K562 (cell line): ENCODE measurements at regions not wholly inside any gene's neighbourhood (a gene's known extent, or its start where the extent isn't known, plus 50 kb on each side); places are given as distances from the start of the nearest gene placed in this dataset.
"Not testable (repeated sequence)": the region's sequence is repeated elsewhere in the genome, so short reads cannot be mapped to it uniquely, and the experiment has no call there.

Experiments
- ATAC-seq: fragments of 200-7000 bp; cut with Tn5 transposase; 3 replicates; pipeline ENCODE4 v1.9.1; 2020; ENCODE audit warnings: moderate library complexity
- BruUV-seq: library from RNA; stranded (reverse); fragments of 400-500 nt; replicated peaks from 2 replicates; lab custom pipeline; 2021; lab: Mats Ljungman, UMichigan
- CTCF ChIA-PET: fragments of 300-600 bp; formaldehyde crosslinking; extraction: SDS; loops from one replicate; lab custom pipeline; 2021; ENCODE audit warnings: low intra/inter-chr PET ratio; lab: Yijun Ruan, JAX
- POLR2A ChIA-PET: fragments of 300-600, 350-650 bp; sonication (Branson Sonifier 250); formaldehyde crosslinking; extraction: SDS; loops from one replicate; lab custom pipeline; 2021; ENCODE audit warnings: antibody characterized with exemption, inconsistent platforms; lab: Yijun Ruan, JAX
- DNase-seq, 4 experiments: peaks; one replicate each; pipeline versions ENCODE4 v3.0.0 to v3.0.0-alpha.2; 2011 to 2018; ENCODE audit warnings: low spot score in 3 of 4, mixed read lengths in 3 of 4; ENCODE audit errors: extremely low read depth in 1 of 4
- FAIRE-seq: peaks from 2 replicates; lab custom pipeline; 2011; peaks lifted over from hg19 to GRCh38; lab: Jason Lieb, UNC
- H2AFZ ChIP-seq: 2 replicates; pipeline ENCODE4 v1.6.0; 2011; ENCODE audit warnings: low read depth, low read length, control low read depth, inconsistent platforms
- H3K27ac ChIP-seq: fragments of 200-600 bp; 3 replicates; pipeline ENCODE4 v1.8.0; 2011; ENCODE audit warnings: low read depth, mild to moderate bottlenecking, control low read depth, inconsistent platforms, low read length, moderate library complexity, mixed read lengths; ENCODE audit errors: extremely low read depth
- H3K27me3 ChIP-seq, 2 experiments: fragments of 300-600 bp in 1 of 2; 2 replicates in 1 of 2; 3 replicates in 1 of 2; pipeline versions ENCODE4 v1.6.0 to v1.8.0; 2011; ENCODE audit warnings: inconsistent platforms in 2 of 2, low read length in 2 of 2, mild to moderate bottlenecking in 1 of 2, mixed read lengths in 1 of 2, moderate library complexity in 1 of 2; ENCODE audit not compliant: control insufficient read depth in 2 of 2, insufficient read depth in 2 of 2
- H3K36me3 ChIP-seq: fragments of 300-600 bp; 3 replicates; pipeline ENCODE4 v1.8.0; 2011; ENCODE audit warnings: mild to moderate bottlenecking, low read length, inconsistent platforms; ENCODE audit not compliant: control insufficient read depth, insufficient read depth
- H3K4me1 ChIP-seq, 2 experiments: fragments of 200-600 bp in 1 of 2; replicated peaks in 1 of 2; 2 replicates in 1 of 2; 3 replicates in 1 of 2; pipeline versions ENCODE4 v1.5.1 to v1.8.0; 2011; ENCODE audit warnings: inconsistent platforms in 2 of 2, low read length in 2 of 2, mild to moderate bottlenecking in 1 of 2, mixed read lengths in 1 of 2, moderate library complexity in 1 of 2; ENCODE audit not compliant: control insufficient read depth in 2 of 2, insufficient read depth in 2 of 2
- H3K4me2 ChIP-seq: 2 replicates; pipeline ENCODE4 v1.6.1; 2011; ENCODE audit warnings: low read length, control low read depth, inconsistent platforms, mixed read lengths; ENCODE audit not compliant: insufficient read depth
- H3K4me3 ChIP-seq: fragments of 200-600 bp; sonication (generic), shearing (Covaris generic); 2 replicates; pipeline ENCODE4 v1.5.1; 2016; ENCODE audit warnings: control low read depth, inconsistent platforms
- H3K79me2 ChIP-seq: fragments of 200-600 bp; 3 replicates; pipeline ENCODE4 v1.8.0; 2011; ENCODE audit warnings: low read length, inconsistent platforms; ENCODE audit not compliant: control insufficient read depth, insufficient read depth
- H3K9ac ChIP-seq, 2 experiments: 2 replicates each; pipeline versions ENCODE4 v1.6.0 to v1.6.1; 2011; ENCODE audit warnings: low read depth in 2 of 2, low read length in 2 of 2, control low read depth in 1 of 2, inconsistent platforms in 1 of 2, mild to moderate bottlenecking in 1 of 2, mixed read lengths in 1 of 2; ENCODE audit not compliant: insufficient read depth in 1 of 2
- H3K9me1 ChIP-seq: one replicate; pipeline ENCODE4 v1.6.0; 2011; ENCODE audit warnings: inconsistent platforms, mild to moderate bottlenecking, low read length, moderate library complexity; ENCODE audit not compliant: control insufficient read depth, insufficient read depth
- H3K9me3 ChIP-seq: replicated peaks from 2 replicates; pipeline ENCODE4 v1.5.1; 2011; ENCODE audit warnings: low read depth, low read length, inconsistent platforms; ENCODE audit not compliant: control insufficient read depth, insufficient read depth
- H4K20me1 ChIP-seq: replicated peaks from 2 replicates; pipeline ENCODE4 v1.6.1; 2011; ENCODE audit warnings: low read length, inconsistent platforms, mixed read lengths; ENCODE audit not compliant: control insufficient read depth, insufficient read depth
- WGBS: fragments of 100-300 bp; shearing (Covaris generic); methylation state at CpG from one replicate; pipeline ENCODE4 v1.1.6; 2016; ENCODE audit warnings: low coverage, mixed read lengths; ENCODE audit not compliant: insufficient coverage; ENCODE audit errors: missing lambda C conversion rate; 5-methylcytosine and 5-hydroxymethylcytosine counted together
- in situ Hi-C: fragments of 300-500 bp; cut with MboI; formaldehyde crosslinking; loops from 4 replicates; pipeline ENCODE4 v1.15.0; 2018; ENCODE audit warnings: inconsistent platforms, mixed read lengths
- intact Hi-C: fragments of 100-400 bp; cut with micrococcal nuclease; formaldehyde crosslinking; loops from 2 replicates; pipeline ENCODE4 v1.14.2; 2022

DNA sequence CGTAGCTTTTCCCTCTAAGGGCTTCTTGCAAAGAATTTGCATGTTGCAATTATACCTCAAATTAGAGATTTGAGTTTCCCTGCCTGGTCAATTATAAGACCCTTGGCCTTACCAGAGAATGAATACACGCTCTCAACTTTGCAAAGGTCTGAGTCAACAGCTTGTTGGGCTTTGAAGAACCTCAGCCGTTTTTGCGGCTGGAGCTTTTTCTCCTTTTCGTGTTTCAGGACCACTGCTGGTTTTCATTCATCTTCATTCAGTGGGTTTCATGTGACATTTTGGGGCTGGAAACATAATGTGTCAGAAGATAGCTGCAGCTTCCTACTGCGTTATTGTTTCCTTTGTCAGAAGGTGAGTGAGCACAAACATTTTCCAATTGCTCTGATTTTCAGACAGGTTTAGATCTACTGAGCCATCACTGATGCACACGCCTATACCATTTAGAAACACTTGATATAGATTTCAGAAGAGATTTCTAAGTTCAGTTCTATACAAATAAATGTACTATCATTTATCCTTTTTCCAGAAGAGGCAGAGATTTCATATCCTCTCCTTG, 152.3 kb downstream of the SPDYE17 start:
- H3K9ac ChIP-seq, H3K27me3 ChIP-seq, H3K4me3 ChIP-seq, H4K20me1 ChIP-seq, H3K27ac ChIP-seq, H2AFZ ChIP-seq, FAIRE-seq, H3K79me2 ChIP-seq, BruUV-seq, ATAC-seq, H3K9me3 ChIP-seq, intact Hi-C loops, H3K4me2 ChIP-seq, CTCF ChIA-PET, H3K4me1 ChIP-seq, DNase-seq, POLR2A ChIA-PET, in situ Hi-C loops, H3K36me3 ChIP-seq, H3K9me1 ChIP-seq: not testable (repeated sequence)
- WGBS: 3% methylated on average over 5 of the region's 7 CpGs

GRCh38 chr7:76875760-76876159, 156.4 kb downstream of the SPDYE17 start:
- H3K4me3 ChIP-seq, H4K20me1 ChIP-seq, FAIRE-seq, H3K79me2 ChIP-seq, CTCF ChIA-PET, H3K9me3 ChIP-seq, in situ Hi-C loops, H3K4me1 ChIP-seq, BruUV-seq, H3K27ac ChIP-seq, DNase-seq, H3K36me3 ChIP-seq, H3K4me2 ChIP-seq, H2AFZ ChIP-seq, ATAC-seq, H3K9ac ChIP-seq, POLR2A ChIA-PET, H3K9me1 ChIP-seq, H3K27me3 ChIP-seq, intact Hi-C loops: not testable (repeated sequence)

DNA sequence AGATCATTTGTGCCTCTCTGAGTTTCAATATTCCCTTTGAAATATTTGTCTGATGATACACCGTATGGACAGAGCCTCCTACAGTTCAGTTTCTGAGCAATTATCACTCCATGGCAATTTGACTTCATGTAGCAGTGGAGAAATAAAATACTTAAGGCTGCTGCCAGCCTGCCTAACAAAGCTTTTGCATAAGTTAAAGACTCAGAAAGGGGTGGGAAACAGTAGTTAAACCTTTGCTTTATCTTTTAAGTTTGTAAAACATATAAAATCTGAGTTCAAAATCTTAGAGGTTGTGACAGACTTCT, 161.7 kb downstream of the SPDYE17 start:
- H2AFZ ChIP-seq, intact Hi-C loops, POLR2A ChIA-PET, CTCF ChIA-PET, H3K9ac ChIP-seq, H3K4me3 ChIP-seq, H3K36me3 ChIP-seq, H3K27me3 ChIP-seq, H4K20me1 ChIP-seq, H3K27ac ChIP-seq, H3K4me1 ChIP-seq, in situ Hi-C loops, FAIRE-seq, H3K4me2 ChIP-seq, BruUV-seq, H3K9me3 ChIP-seq, H3K79me2 ChIP-seq, ATAC-seq, H3K9me1 ChIP-seq, DNase-seq: not testable (repeated sequence)
- WGBS: 17% methylated on average over 1 of the region's 1 CpG

GRCh38 chr7:76867364-76867889, 164.7 kb downstream of the SPDYE17 start:
- 0% methylated on average over 3 of the region's 4 CpGs for WGBS
- H3K4me2 ChIP-seq, FAIRE-seq, H3K27me3 ChIP-seq, DNase-seq, H3K79me2 ChIP-seq, in situ Hi-C loops, H2AFZ ChIP-seq, H3K36me3 ChIP-seq, H3K4me1 ChIP-seq, H3K9ac ChIP-seq, H4K20me1 ChIP-seq, ATAC-seq, H3K9me1 ChIP-seq, H3K4me3 ChIP-seq, BruUV-seq, intact Hi-C loops, POLR2A ChIA-PET, CTCF ChIA-PET, H3K9me3 ChIP-seq, H3K27ac ChIP-seq: not testable (repeated sequence)
